Pancreas (tissue), 10 donors: ENCODE measurements at regions not wholly inside any gene's neighbourhood (a gene's known extent, or its start where the extent isn't known, plus 50 kb on each side); places are given as distances from the start of the nearest gene placed in this dataset.

Experiments used
- ATAC-seq, 4 donors: fragments of 200-7000 bp; cut with Tn5 transposase; one replicate each; pipeline versions ENCODE4 v1.8.0 to v1.9.1; 2020; ENCODE audit warnings: mild to moderate bottlenecking in 4 of 4, moderate library complexity in 4 of 4
- DNase-seq, 6 donors: peaks; one replicate each; pipeline ENCODE4 v3.0.0-alpha.2; 2020
- FAIRE-seq: peaks from 2 replicates; lab custom pipeline; 2012; peaks lifted over from hg19 to GRCh38; lab: Jason Lieb, UNC
- H3K27ac ChIP-seq, 4 donors: fragments of 200-600 bp; sonication (generic); 1 replicate in 3 of 4; 2 replicates in 1 of 4; pipeline versions ENCODE4 v1.5.0 to v1.8.0; 2020
- H3K27me3 ChIP-seq, 4 donors: fragments of 200-600 bp; one replicate each; pipeline ENCODE4 v1.8.0; 2021
- H3K36me3 ChIP-seq, 3 donors: fragments of 200-600 bp; sonication (generic) in 1 of 3; one replicate each; pipeline versions ENCODE4 v1.5.0 to v1.8.0; 2020 to 2021
- H3K4me1 ChIP-seq, 3 donors: fragments of 200-600 bp; one replicate each; pipeline ENCODE4 v1.8.0; 2021
- H3K4me3 ChIP-seq, 4 donors: fragments of 200-600 bp; sonication (generic) in 2 of 4; one replicate each; pipeline versions ENCODE4 v1.5.0 to v1.8.0; 2020 to 2021
- H3K9me3 ChIP-seq, 4 donors: fragments of 200-600 bp; one replicate each; pipeline ENCODE4 v1.8.0; 2021
- CTCF ChIP-seq, 4 donors: fragments of 200-600 bp; sonication (generic) in 3 of 4; IDR thresholded peaks; one replicate each; pipeline versions ENCODE4 v1.5.0 to v1.8.0; 2021; ENCODE audit warnings: antibody characterized with exemption in 4 of 4
- WGBS, 2 donors: extraction: QIAGEN DNeasy Blood & Tissue Kit; methylation state at CpG; one replicate each; pipeline ENCODE4 v1.1.7; 2013; 5-methylcytosine and 5-hydroxymethylcytosine counted together
- intact Hi-C, 3 donors: fragments of 100-400 bp; cut with DNase I; formaldehyde crosslinking; loops; one replicate each; pipeline versions ENCODE4 v1.11.1 to v1.14.2; 2022
- donor health status: healthy with polysubstance abuse.
- donor health status: DM: no; HTN: no; CAD: no; lungs with moderate emphysema.
- donor health status: DM: no; HTN: no; CAD: no.
- donor health status: control.
- donor health status: control.
- donor health status: Bipolar disorder and iron deficiency.
- donor health status: DM: yes; HTN: yes; CAD: no.
- donor health status: DM: no; HTN: no; CAD: no.
- donor health status: DM: no; HTN: no; CAD: no.
- donor health status: DM: yes; HTN: yes; CAD: no.

GRCh38 chr1:238475712-238476111, 585.0 kb upstream of the ZP4 start:
- no peaks in the 10 kb centered on the region for H3K4me1 ChIP-seq
- no peak overlapping the region for H3K27ac ChIP-seq
- 60 to 64% methylated on average over 5 of the region's 5 CpGs for WGBS, 2 donors
- FAIRE-seq = no peak
- no peaks in the 10 kb centered on the region for H3K9me3 ChIP-seq
- TF ChIP-seq CTCF (IDR thresholded peaks at IDR 0.05) = no peak
- H3K27me3 ChIP-seq = no peaks in the 10 kb centered on the region
- DNase-seq = no peak
- no peak overlapping the region for H3K4me3 ChIP-seq
- intact Hi-C loops = no loop called here
- H3K36me3 ChIP-seq = no peaks in the 10 kb centered on the region
- ATAC-seq = no peak

- FAIRE-seq (no peak), DNase-seq (no peak), ATAC-seq (no peak)
- Histone ChIP-seq H3K27ac (no peak overlapping the region), H3K9me3 (no peaks in the 10 kb centered on the region), H3K4me1 (no peaks in the 10 kb centered on the region), H3K27me3 (no peaks in the 10 kb centered on the region), H3K36me3 (no peaks in the 10 kb centered on the region), H3K4me3 (no peak overlapping the region)
- no peak for TF ChIP-seq CTCF (IDR thresholded peaks at IDR 0.05)
- 30 to 85% methylated on average over 3 of the region's 3 CpGs for WGBS, 2 donors
- intact Hi-C loops = no loop called here
These were observed 583.5 kb upstream of the ZP4 start for GRCh38 chr1:238474263-238474662.

- Histone ChIP-seq H3K27ac (no peak overlapping the region), H3K4me3 (no peak overlapping the region), H3K9me3 (no peaks in the 10 kb centered on the region), H3K4me1 (no peaks in the 10 kb centered on the region), H3K36me3 (no peaks in the 10 kb centered on the region), H3K27me3 (no peaks in the 10 kb centered on the region)
- FAIRE-seq (no peak), ATAC-seq (peak in 1 of 4 donors; percentile 45), DNase-seq (no peak)
- intact Hi-C loops = no loop called here
- WGBS, 2 donors = 66 to 67% methylated on average over 4 of the region's 4 CpGs
- no peak for TF ChIP-seq CTCF (IDR thresholded peaks at IDR 0.05)
These were observed 578.5 kb upstream of the ZP4 start for GRCh38 chr1:238469146-238469631.

- Histone ChIP-seq H3K4me3 (no peak overlapping the region), H3K4me1 (no peaks in the 10 kb centered on the region), H3K36me3 (no peaks in the 10 kb centered on the region), H3K27me3 (no peaks in the 10 kb centered on the region), H3K9me3 (no peaks in the 10 kb centered on the region), H3K27ac (no peak overlapping the region)
- WGBS, 2 donors = 88 to 96% methylated on average over 6 of the region's 6 CpGs
- ATAC-seq = no peak
- no peak for FAIRE-seq
- intact Hi-C loops = no loop called here
- no peak for TF ChIP-seq CTCF (IDR thresholded peaks at IDR 0.05)
- DNase-seq = no peak
These were observed 577.3 kb upstream of the ZP4 start for GRCh38 chr1:238468068-238468467.

GRCh38 chr1:238466459-238466858, 575.7 kb upstream of the ZP4 start:
- Histone ChIP-seq H3K27me3 (no peaks in the 10 kb centered on the region), H3K36me3 (no peaks in the 10 kb centered on the region), H3K27ac (no peak overlapping the region), H3K4me3 (no peak overlapping the region), H3K9me3 (no peaks in the 10 kb centered on the region), H3K4me1 (no peaks in the 10 kb centered on the region)
- 57 to 71% methylated on average over 5 of the region's 5 CpGs for WGBS, 2 donors
- DNase-seq (no peak), ATAC-seq (no peak), FAIRE-seq (no peak)
- no peak for TF ChIP-seq CTCF (IDR thresholded peaks at IDR 0.05)
- intact Hi-C loops = no loop called here
